NCI-H2227 (cell line): ENCODE measurements at regions not wholly inside any gene's neighbourhood (a gene's known extent, or its start where the extent isn't known, plus 50 kb on each side); places are given as distances from the start of the nearest gene placed in this dataset.
"Not testable (repeated sequence)": the region's sequence is repeated elsewhere in the genome, so short reads cannot be mapped to it uniquely, and the experiment has no call there.

Experiments
- DNase-seq: peaks from one replicate; lab custom pipeline; 2025; ENCODE audit not compliant: unreplicated experiment; lab: John Stamatoyannopoulos, UW

DNA sequence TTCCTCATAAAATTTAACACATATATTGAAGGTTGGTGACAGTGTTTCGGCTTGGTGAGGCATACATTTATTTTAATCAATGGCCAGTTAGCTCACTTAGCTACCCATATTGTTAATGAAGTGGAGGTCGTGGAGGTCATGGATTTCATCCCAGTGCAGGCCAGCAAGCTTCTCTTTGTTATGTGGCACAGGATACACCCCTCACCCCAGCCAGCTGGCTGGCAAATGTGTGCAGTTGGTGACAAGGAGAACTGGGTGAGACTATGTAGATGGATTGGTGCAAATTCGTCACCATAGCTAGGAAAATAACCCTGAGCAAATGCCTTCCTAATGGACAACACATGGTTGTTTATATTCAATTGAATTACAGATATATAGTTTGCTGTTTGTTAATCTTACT, 50.5 kb upstream of the FOXP2 start:
- DNase-seq = no peak

DNA sequence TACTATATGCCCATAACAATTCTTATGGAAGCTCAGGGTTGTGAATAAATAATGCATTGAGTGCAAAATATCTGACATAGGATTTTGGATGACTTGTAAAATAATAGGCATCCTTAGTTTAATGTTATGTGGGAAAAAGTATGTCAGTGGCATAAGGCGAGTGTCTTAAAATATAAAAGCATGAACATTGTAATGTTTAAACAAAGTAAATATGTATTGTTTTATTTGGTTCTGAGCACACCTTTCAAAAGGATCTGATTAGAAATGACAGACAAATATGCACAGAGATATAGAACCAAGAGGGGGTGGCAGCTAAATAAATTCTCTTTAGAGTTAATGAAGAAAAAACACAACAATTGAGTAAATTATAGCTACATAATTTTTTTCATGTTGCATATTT, 51.3 kb upstream of the FOXP2 start:
- no peak for DNase-seq

DNA sequence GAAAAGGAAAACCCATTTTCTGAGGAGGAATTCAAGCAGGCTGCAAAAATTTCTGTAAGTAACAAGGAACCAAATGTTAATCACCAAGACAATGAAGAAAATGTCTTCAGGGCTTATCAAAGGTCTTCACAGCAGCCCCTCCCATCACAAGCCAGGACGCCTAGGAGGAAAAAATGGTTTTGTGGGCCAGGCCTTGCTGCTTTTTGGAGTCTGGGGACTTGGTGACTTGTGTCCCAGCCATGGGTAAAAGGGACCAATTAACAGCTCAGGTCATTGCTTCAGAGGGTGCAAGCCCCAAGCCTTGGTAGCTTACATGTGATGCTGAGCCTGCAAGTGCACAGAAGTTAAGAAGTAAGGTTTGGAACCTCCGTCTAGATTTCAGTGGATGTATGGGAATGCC, 55.7 kb upstream of the FOXP2 start:
- DNase-seq = no peak

DNA sequence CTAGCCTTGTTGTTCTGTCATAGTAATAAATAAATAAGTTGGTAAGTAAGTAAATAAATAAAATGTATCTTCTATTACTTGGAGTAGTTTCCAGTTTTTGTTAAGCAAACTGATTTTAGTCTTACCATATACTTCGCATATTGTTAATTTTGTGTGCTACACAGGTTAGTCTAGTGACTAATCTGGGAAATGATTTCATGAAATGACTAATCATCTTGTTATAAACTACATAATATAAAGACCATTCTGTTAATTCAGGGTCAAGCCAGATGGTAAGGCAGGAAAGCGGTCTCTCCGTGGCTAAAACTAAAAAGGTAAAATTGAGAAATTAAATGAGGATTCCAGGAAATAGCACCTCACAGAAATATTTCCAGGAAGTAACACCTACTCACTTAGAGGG, 58.5 kb upstream of the FOXP2 start:
- no peak for DNase-seq

GRCh38 chr7:114354306-114354705, 60.3 kb upstream of the FOXP2 start:
- no peak for DNase-seq

GRCh38 chr7:114345494-114345893, 69.1 kb upstream of the FOXP2 start:
- no peak for DNase-seq

- DNase-seq = no peak
These were observed 70.5 kb upstream of the FOXP2 start for GRCh38 chr7:114343949-114344708.

DNA sequence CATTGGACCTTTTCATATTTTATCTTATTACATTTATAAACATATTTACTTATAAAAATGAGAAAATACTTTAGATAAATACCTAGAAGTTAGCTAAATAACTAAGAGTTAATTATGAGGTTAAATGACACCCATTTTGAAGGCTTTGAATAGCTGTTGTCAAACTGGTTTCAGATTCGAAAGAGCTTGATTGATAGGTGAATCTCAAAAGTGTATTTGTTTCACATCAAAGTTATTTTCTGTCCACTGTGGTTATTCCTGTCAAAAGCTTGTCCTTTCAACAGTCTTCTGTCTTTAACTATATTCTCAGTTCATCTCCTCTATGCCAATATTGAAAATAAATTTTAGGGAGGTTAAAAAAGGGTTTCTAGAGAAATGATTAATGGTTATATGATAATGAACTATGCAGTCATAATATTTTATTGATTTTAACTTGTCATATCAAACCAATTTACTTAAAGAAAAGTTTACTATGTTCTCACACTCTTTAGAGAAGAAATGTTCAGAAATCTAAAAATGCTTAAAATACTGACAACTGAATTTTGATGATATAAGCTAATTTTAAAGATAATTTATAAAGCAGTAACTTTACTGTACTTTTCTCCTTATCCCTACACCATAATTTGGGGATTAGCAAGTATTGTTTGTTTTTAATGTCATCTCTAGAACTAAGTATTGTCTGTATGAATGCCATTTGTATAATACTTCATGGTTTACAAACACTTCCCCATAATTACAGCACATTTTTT, 72.0 kb upstream of the FOXP2 start:
- DNase-seq = no peak

- DNase-seq = no peak
These were observed 73.0 kb upstream of the FOXP2 start for GRCh38 chr7:114341648-114342047.

DNA sequence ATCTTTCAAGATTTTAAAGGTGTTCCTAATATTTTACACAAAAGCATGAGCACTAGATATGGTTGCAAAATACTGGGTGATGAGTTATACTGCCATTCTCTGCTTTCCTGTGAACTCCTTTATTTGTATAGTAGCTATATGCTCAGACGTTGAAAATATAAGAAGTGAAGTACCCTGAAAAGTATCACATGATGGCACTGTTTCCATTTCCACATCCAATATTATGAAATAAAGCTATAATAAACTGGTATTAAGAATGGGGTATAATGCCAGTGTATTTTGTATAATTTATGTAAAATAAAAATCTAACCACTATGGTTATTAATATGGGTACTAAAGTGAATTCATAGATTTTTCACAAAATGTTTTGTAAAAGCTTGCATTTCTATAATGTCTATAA, 79.6 kb upstream of the FOXP2 start:
- DNase-seq = no peak

GRCh38 chr7:114329458-114329857, 85.2 kb upstream of the FOXP2 start:
- not testable (repeated sequence) for DNase-seq

DNA sequence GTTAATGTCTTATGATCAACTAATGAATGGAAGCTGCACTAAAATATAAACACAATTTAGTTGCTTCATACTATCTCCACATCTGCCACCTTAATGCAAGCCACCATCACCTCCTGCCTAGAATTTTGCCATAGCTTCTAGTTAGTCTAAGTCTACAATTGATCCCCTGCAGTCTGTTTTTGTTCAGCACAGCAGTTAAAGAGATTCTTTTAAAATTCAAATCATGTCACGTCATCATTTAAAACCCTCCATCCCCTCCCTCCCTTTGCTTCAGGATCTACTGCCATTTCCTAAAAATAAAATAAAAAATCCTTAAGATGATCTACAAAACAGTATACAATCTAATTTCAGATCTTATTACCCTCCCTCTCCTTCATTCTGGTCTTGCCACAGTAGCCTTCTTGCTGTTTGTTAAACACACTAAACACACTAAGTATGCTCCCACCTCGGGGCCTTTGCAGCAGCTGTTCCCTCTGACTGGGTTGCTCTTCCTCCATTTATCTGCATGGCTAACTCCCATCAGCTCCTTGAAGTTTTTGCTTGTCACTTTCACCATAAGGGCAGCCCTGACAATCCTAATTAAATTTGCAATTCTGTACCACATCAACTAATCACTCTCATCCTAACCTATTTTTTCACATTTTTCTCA, 97.0 kb upstream of the FOXP2 start:
- DNase-seq = no peak

DNA sequence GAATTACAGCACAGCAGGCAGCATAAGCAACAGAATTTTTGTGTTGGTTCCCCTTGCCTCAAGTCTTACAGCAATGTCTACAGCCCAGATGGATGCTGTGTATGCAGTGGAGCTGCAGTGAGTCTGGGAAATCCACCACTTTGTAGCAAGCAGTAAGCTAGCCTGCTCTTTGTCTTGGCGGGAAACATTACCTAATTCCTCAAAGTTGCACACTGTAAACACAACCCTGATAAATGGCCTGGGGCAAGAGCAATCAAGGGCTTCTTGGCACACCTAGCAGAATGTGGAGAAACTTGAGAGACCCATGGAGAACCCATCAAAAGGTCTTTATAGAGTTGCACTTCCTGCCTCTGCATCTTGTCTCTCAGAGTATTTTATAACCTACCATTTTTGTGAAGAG, 102.0 kb upstream of the FOXP2 start:
- no peak for DNase-seq

- no peak for DNase-seq
These were observed 104.1 kb upstream of the FOXP2 start for GRCh38 chr7:114310345-114311110.

DNA sequence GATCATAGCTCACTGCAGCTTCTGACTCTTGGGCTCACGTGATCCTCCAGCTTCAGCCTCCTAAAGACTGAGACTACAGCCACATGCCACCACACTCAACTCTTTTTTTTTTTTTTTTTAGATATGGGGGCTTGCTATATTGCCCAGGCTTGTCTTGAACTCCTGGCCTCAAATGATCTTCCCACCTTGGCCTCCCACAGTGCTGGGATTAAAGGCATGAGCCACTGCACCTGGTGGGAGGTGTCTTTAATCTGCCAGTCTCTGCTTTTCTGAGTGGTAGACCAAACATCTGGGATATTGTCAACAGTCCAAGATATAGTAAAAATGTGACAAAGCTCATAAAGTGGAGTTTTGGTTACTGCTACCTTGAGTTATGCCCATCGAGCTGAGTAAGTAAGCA, 104.9 kb upstream of the FOXP2 start:
- no peak for DNase-seq

DNA sequence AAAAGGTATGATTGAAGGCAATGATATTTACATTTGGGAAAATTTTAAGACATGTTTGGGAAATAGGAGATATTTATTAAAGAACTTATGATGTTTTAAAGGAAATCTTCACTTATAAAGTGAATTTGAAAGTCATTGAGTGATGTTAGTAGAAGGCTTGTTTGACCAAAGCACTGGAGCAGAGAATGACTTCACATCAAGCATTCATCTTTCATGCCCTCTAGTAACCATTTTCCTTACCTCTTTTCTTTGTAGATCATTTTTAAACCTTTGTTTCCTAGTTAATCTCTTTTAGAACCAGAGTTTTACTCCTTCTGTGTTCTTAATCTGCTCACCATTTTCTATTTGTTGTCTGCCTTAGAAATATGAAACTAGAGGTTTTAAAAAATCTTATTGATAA, 111.3 kb upstream of the FOXP2 start:
- no peak for DNase-seq

- no peak for DNase-seq
These were observed 111.8 kb upstream of the FOXP2 start for GRCh38 chr7:114302858-114303257.

GRCh38 chr7:114298011-114298410, 116.6 kb upstream of the FOXP2 start:
- DNase-seq = no peak

DNA sequence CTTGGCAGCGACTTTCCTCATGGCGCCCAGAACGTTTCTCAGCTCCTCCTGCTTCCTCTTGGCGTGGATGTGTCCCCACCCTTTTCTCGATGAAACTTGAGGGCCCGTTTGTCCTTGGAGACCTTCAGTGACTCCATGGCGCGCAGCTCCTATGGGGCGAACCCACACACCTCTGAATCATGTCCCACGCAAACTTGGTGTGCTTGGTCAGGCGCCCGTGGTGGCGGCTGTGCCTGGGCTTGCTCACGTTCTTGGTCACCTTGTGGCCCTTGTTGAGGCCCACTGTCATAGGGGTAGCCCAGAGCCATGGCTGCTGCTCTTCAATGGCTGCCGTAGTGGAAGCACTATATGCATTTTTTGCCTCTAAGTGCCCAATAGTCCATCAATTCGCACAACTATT, 117.5 kb upstream of the FOXP2 start:
- no peak for DNase-seq

- DNase-seq = no peak
These were observed 119.1 kb upstream of the FOXP2 start for GRCh38 chr7:114295522-114295921.

- no peak for DNase-seq
These were observed 120.6 kb upstream of the FOXP2 start for GRCh38 chr7:114294036-114294435.
